ENCODE measurements at regions not wholly inside any gene's neighbourhood (a gene's known extent, or its start where the extent isn't known, plus 50 kb on each side); places are given as distances from the start of the nearest gene placed in this dataset.

DNA sequence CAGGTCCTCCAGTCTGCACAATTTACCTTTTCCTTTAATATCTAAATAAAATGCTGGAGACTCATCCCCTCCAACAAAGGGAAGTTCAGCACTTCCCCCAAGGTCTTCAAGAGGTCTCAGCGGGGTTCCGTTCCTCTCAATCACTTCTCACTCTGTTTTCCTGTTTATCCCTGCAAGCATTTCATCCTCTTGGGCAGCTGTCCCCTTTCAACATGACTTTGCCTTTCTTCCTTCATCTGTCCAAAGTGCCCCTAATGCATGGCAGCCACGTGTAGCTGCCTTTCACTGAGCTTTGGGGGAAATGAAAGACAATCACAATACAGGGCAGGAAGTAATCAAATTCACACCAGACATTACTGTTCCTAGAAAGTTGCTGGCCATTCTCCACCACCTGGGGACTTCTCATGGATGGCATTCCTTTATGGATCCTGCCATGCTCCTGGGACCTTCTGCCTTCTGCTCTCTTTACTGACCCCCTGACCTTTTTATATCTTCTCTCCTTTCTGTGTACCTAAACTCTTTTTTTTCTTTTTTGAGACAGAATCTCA is 79.7 kb upstream of the USP9X start:
- TF ChIP-seq, protein P1, sequence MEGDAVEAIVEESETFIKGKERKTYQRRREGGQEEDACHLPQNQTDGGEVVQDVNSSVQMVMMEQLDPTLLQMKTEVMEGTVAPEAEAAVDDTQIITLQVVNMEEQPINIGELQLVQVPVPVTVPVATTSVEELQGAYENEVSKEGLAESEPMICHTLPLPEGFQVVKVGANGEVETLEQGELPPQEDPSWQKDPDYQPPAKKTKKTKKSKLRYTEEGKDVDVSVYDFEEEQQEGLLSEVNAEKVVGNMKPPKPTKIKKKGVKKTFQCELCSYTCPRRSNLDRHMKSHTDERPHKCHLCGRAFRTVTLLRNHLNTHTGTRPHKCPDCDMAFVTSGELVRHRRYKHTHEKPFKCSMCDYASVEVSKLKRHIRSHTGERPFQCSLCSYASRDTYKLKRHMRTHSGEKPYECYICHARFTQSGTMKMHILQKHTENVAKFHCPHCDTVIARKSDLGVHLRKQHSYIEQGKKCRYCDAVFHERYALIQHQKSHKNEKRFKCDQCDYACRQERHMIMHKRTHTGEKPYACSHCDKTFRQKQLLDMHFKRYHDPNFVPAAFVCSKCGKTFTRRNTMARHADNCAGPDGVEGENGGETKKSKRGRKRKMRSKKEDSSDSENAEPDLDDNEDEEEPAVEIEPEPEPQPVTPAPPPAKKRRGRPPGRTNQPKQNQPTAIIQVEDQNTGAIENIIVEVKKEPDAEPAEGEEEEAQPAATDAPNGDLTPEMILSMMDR (conservative IDR thresholded peaks at IDR 0.05) = no peak
- no peak for TF ChIP-seq ZFX (IDR thresholded peaks at IDR 0.05)

Data from C4-2B (cell line).